ENCODE measurements at regions not wholly inside any gene's neighbourhood (a gene's known extent, or its start where the extent isn't known, plus 50 kb on each side); places are given as distances from the start of the nearest gene placed in this dataset.
"Not testable (repeated sequence)": the region's sequence is repeated elsewhere in the genome, so short reads cannot be mapped to it uniquely, and the experiment has no call there.

- no peaks in the 10 kb centered on the region for H4K20me1 ChIP-seq (ENCODE audit: insufficient read depth, low read length)
- H3K4me1 ChIP-seq (ENCODE audit: insufficient read depth, low read length, poor library complexity, severe bottlenecking), result peaks cover 4% of the 10 kb centered on the region
- H3K4me2 ChIP-seq (ENCODE audit: low read length), result no peak overlapping the region
- intact Hi-C loops (cut with micrococcal nuclease; ENCODE audit: unreplicated experiment), result no loop called here
- ChIA-PET POLR2A (interaction anchor here (0.6 to 1.6 kb wide), 4 partner anchors 10 to 540 kb away, joined by 3 to 4 read pairs (median 4); no protein-coding TSS in a partner anchor), CTCF (ENCODE audit: unreplicated experiment) (no interaction called here)
- DNase-seq (ENCODE audit: low spot score), result no peak
- TF ChIP-seq EZH2phosphoT487 (IDR thresholded peaks at IDR 0.05; ENCODE audit: borderline replicate concordance, low read depth, low read length) (no peak), CTCF (conservative IDR thresholded peaks at IDR 0.05; ENCODE audit: low read length) (no peak)
- no TSS peak for BruUV-seq (replicated peaks)
- no peaks in the 10 kb centered on the region for H3K36me3 ChIP-seq (ENCODE audit: insufficient read depth, low read length)
- no peaks in the 10 kb centered on the region for H3K9me2 ChIP-seq (ENCODE audit: insufficient read depth, low read length)
- H3K79me2 ChIP-seq (ENCODE audit: insufficient read depth, low read depth, low read length), result no peaks in the 10 kb centered on the region
- H3K9me3 ChIP-seq (ENCODE audit: low read length), result no peaks in the 10 kb centered on the region
- no peak overlapping the region for H3K27ac ChIP-seq (ENCODE audit: low read depth, low read length, poor library complexity, severe bottlenecking)
- H2AFZ ChIP-seq (ENCODE audit: low read length), result no peak overlapping the region
- H3K4me3 ChIP-seq (ENCODE audit: low read depth, low read length, poor library complexity, severe bottlenecking), result no peak overlapping the region
These were observed 166.3 kb upstream of the NYAP2 start for GRCh38 chr2:225233234-225233633.

DNA sequence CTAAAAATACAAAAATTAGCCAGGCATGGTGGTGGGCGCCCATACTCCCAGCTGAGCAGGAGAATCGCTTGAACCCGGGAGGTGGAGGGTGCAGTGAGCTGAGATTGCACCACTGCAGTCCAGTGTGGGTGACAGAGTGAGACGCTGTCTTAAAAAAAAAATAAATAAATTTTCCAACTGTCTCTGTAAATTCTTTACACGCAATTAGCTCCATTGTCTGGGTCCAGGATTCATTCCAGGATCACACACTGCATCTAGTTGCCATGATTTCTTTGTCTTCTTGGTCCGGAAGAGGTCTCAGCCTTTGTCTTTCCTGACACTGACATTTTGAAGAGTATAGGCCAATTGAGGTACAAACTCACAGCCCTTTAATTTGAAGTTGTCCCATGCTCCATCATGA lies 167.6 kb upstream of the NYAP2 start:
- POLR2A ChIA-PET, result interaction anchor here (1.2 kb wide), 1 partner anchor 9 kb away, joined by 3 read pairs; no protein-coding TSS in a partner anchor
- DNase-seq (ENCODE audit: low spot score), result no peak
- Histone ChIP-seq H3K4me2 (ENCODE audit: low read length) (no peak overlapping the region), H3K4me1 (ENCODE audit: insufficient read depth, low read length, poor library complexity, severe bottlenecking) (peaks cover 4% of the 10 kb centered on the region), H3K27ac (ENCODE audit: low read depth, low read length, poor library complexity, severe bottlenecking) (no peak overlapping the region), H3K9me3 (ENCODE audit: low read length) (no peaks in the 10 kb centered on the region), H3K4me3 (ENCODE audit: low read depth, low read length, poor library complexity, severe bottlenecking) (no peak overlapping the region), H2AFZ (ENCODE audit: low read length) (no peak overlapping the region), H3K79me2 (ENCODE audit: insufficient read depth, low read depth, low read length) (no peaks in the 10 kb centered on the region), H3K36me3 (ENCODE audit: insufficient read depth, low read length) (no peaks in the 10 kb centered on the region), H3K9me2 (ENCODE audit: insufficient read depth, low read length) (no peaks in the 10 kb centered on the region), H4K20me1 (ENCODE audit: insufficient read depth, low read length) (no peaks in the 10 kb centered on the region)
- CTCF ChIA-PET (ENCODE audit: unreplicated experiment), result no interaction called here
- TF ChIP-seq CTCF (conservative IDR thresholded peaks at IDR 0.05; ENCODE audit: low read length) (no peak), EZH2phosphoT487 (IDR thresholded peaks at IDR 0.05; ENCODE audit: borderline replicate concordance, low read depth, low read length) (no peak)
- no TSS peak for BruUV-seq (replicated peaks)
- intact Hi-C loops (cut with micrococcal nuclease; ENCODE audit: unreplicated experiment), result no loop called here

DNA sequence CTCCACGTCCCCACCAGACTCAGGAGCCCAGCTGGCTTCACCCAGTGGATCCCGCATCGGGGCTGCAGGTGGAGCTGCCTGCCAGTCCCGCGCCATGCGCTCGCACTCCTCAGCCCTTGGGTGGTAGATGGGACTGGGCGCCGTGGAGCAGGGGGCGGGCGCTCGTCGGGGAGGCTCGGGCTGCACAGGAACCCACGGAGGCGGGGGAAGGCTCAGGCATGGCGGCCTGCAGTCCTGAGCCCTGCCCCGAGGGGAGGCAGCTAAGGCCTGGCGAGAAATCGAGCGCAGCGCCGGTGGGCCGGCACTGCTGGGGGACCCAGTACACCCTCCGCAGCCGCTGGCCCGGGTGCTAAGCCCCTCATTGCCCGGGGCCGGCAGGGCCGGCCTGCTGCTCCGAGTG lies 170.2 kb upstream of the NYAP2 start:
- CTCF ChIA-PET (ENCODE audit: unreplicated experiment); H3K9me2 ChIP-seq (ENCODE audit: insufficient read depth, low read length); H3K36me3 ChIP-seq (ENCODE audit: insufficient read depth, low read length); H3K4me3 ChIP-seq (ENCODE audit: low read depth, low read length, poor library complexity, severe bottlenecking); BruUV-seq (replicated peaks); H3K9me3 ChIP-seq (ENCODE audit: low read length); H3K4me2 ChIP-seq (ENCODE audit: low read length); H3K27ac ChIP-seq (ENCODE audit: low read depth, low read length, poor library complexity, severe bottlenecking); H4K20me1 ChIP-seq (ENCODE audit: insufficient read depth, low read length); DNase-seq (ENCODE audit: low spot score); H3K79me2 ChIP-seq (ENCODE audit: insufficient read depth, low read depth, low read length); POLR2A ChIA-PET; H3K4me1 ChIP-seq (ENCODE audit: insufficient read depth, low read length, poor library complexity, severe bottlenecking); H2AFZ ChIP-seq (ENCODE audit: low read length); intact Hi-C loops (cut with micrococcal nuclease; ENCODE audit: unreplicated experiment): not testable (repeated sequence)

Measured in OCI-LY7 (cell line).